ENCODE measurements at regions not wholly inside any gene's neighbourhood (a gene's known extent, or its start where the extent isn't known, plus 50 kb on each side); places are given as distances from the start of the nearest gene placed in this dataset.

- no peak for TF ChIP-seq CTCF (IDR thresholded peaks at IDR 0.05; ENCODE audit: extremely low read depth in 1 of 2, insufficient read depth in 1 of 2, low read depth in 1 of 2, low read length in 2 of 2)
- no peak for TF ChIP-seq POLR2A (IDR thresholded peaks at IDR 0.05; ENCODE audit: low read depth, low read length)
- TF ChIP-seq POLR2AphosphoS5 (IDR thresholded peaks at IDR 0.05; ENCODE audit: insufficient read depth, low read depth, low read length), result no peak
- no peak for TF ChIP-seq MAX (IDR thresholded peaks at IDR 0.05; ENCODE audit: insufficient read depth, insufficient read length)
Observed at GRCh38 chr4:59539401-59539800, 1660.7 kb upstream of the ADGRL3 start.
